ENCODE measurements at regions not wholly inside any gene's neighbourhood (a gene's known extent, or its start where the extent isn't known, plus 50 kb on each side); places are given as distances from the start of the nearest gene placed in this dataset.

GRCh38 chr2:13103778-13104493 lies 387.2 kb downstream of the TRIB2 start:
- DNase-seq: no peak
- intact Hi-C loops (cut with DNase I): no loop called here

DNA sequence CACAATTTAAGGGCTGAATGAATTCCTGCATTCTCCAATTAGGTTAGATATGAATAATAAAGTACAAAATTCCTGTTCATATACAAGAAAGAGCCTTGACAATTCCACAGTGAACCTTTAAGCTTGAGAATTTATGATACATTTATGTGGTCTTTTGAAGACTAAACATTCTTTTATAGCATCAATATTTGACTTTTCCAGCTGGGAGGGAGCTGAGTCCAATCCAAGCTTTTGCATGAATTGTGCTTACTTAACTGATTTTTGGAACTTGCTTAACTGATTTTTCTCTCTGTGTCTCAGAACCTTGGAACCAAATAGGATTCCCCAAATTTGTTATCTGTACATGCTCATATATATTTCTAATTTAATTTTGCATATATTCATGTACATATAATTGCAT lies 388.0 kb downstream of the TRIB2 start:
- ATAC-seq (ENCODE audit: poor library complexity) (no peak), DNase-seq (no peak)
- intact Hi-C loops (cut with DNase I): no loop called here

More at GRCh38 chr2:13103778-13104493, 387.2 kb downstream of the TRIB2 start:
- no peak for ATAC-seq (ENCODE audit: poor library complexity)

DNA sequence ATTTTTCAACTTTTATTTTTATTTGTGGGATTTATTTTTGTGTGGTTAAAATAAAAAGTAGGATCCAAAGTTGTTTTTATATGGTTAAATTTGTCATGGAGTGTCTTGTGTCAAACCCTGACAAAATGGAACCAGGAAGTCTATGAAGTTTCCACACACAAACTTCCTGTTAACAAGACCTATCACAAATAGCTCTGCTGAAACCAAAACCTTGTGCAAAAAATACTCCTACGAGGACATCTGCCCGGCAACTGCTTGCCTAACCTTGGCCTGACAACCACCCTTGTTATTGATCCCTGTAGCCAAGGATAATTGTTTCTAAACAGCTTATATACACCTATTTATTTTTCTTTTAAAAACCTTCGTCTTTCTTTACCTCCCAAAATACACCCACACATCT lies 389.6 kb downstream of the TRIB2 start:
- intact Hi-C loops (cut with DNase I): no loop called here
- ATAC-seq (ENCODE audit: poor library complexity) (no peak), DNase-seq (no peak)

DNA sequence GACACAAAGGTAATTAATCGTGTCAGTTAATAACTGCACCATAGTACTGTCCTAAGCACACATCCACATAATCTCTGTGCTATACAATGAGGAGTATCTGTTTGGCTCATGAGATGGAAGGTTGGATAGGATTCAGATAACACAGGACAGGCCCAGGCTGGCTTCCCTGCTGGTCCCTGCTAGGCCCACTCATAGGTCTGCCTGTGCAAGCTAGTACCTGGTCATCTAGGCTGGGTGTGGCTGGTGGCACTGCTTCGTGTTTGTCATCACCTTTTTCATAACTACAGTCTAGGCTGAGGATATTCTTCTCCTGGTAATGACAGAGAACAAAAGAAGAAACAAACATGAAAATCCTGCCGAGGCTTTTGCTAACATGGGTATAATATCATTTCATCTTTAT lies 392.8 kb downstream of the TRIB2 start:
- no peak for ATAC-seq (ENCODE audit: poor library complexity)
- intact Hi-C loops (cut with DNase I): no loop called here
- DNase-seq: no peak

DNA sequence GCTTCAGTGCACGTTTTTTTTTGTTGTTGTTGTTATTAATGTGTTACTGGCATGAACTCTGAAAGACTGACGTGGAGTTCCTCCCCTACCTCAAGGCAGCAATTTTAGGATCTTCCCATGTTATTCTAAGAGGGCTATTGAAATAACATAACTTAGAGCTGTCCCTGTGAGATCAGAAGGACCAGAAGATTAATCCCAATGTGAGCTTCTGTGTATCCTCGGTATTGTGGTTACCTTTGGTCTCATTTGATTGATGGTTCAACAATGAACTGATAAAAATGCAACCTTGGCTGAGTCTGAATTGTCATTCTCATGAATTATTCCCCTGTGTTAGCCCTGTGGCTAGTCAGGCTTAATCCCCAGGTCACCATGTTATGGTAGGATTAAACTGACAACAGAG lies 394.1 kb downstream of the TRIB2 start:
- DNase-seq: no peak
- no peak for ATAC-seq (ENCODE audit: poor library complexity)
- intact Hi-C loops (cut with DNase I): no loop called here

GRCh38 chr2:13113002-13113401 lies 396.3 kb downstream of the TRIB2 start:
- DNase-seq: no peak
- no peak for ATAC-seq (ENCODE audit: poor library complexity)
- intact Hi-C loops (cut with DNase I): no loop called here

GRCh38 chr2:13114391-13114790 lies 397.7 kb downstream of the TRIB2 start:
- peak; percentile 88 for ATAC-seq (ENCODE audit: poor library complexity)
- intact Hi-C loops (cut with DNase I): no loop called here
- DNase-seq: no peak

- DNase-seq: no peak
- intact Hi-C loops (cut with DNase I): no loop called here
- no peak for ATAC-seq (ENCODE audit: poor library complexity)
These were observed 398.9 kb downstream of the TRIB2 start for GRCh38 chr2:13115643-13116042.

DNA sequence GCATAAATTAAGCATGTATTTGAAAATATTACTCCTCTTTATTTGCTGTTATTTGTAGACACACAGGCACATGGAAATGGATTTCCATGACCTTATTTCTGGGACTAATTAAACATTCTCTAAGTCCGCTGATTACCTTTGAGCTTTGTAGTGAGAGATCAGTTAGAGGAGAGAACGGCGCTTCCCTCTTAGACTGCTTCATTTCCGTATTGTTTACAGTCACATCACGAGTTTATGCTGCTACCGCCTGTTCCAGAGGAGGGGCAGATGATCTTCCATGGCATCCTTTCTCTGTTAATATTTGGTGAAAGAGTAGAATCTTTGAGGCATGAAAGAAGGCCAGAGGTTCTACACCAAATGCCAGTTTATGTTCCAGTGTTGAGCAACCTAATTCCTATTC lies 404.4 kb downstream of the TRIB2 start:
- intact Hi-C loops (cut with DNase I): no loop called here
- no peak for DNase-seq
- no peak for ATAC-seq (ENCODE audit: poor library complexity)

DNA sequence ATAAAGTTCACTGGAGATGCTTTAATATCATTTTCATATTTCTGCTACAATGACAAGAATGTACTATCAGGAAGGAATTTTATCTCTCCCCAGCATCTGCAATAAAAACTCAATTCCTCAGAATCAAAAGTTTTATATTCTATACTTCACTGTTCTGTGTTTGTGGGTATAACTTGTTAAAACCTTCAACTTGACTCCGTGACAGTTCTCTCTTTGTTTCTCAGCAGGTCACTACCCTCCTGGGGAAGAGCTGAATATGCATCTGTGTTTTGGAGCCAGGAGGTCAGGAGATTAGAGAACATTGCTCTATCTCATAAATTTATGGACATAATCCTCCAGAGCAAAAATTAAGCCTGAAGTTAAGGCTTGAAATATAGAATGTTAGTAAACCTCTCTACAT lies 411.4 kb downstream of the TRIB2 start:
- intact Hi-C loops (cut with DNase I): no loop called here
- no peak for ATAC-seq (ENCODE audit: poor library complexity)
- DNase-seq: no peak

GRCh38 chr2:13135369-13135768 lies 418.6 kb downstream of the TRIB2 start:
- intact Hi-C loops (cut with DNase I): no loop called here
- no peak for DNase-seq
- no peak for ATAC-seq (ENCODE audit: poor library complexity)

DNA sequence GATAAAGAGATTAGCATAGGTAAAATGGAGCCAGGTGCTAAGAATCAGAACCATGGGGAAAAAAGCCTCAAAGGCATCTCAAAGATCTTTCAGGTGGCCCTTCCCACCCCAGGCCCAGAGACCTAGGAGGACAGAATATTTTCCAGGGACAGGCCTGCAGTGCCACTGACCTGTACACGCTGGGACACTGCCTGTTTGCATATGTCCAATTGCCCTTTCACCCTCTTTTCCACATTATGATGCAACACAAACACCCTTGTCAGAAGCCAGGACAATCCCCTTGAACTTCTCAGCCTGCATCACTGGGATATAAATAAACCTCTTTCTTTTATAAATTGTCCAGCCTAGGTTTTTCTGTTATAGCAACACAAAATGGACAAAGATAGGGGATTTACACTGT lies 419.1 kb downstream of the TRIB2 start:
- no peak for DNase-seq
- intact Hi-C loops (cut with DNase I): no loop called here
- ATAC-seq (ENCODE audit: poor library complexity): peak; percentile 63

DNA sequence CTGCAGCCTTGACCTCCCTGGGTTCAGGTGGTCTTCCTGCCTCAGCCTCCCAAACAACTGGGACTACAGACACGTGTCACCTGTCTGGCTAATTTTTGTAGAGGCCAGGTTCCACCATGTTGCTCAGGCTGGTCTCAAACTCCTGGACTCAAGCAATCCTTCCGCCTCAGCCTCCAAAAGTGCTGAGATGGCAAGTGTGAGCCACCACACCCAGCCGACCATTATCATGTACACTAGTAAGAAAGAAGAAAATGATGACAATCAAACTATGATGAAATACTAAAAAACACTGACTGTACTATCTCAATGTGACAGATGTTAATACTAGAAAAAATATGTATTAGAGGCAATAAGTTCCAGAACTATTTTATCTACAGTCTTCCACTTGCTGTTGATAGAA lies 420.9 kb downstream of the TRIB2 start:
- DNase-seq (no peak), ATAC-seq (ENCODE audit: poor library complexity) (no peak)
- intact Hi-C loops (cut with DNase I): no loop called here

DNA sequence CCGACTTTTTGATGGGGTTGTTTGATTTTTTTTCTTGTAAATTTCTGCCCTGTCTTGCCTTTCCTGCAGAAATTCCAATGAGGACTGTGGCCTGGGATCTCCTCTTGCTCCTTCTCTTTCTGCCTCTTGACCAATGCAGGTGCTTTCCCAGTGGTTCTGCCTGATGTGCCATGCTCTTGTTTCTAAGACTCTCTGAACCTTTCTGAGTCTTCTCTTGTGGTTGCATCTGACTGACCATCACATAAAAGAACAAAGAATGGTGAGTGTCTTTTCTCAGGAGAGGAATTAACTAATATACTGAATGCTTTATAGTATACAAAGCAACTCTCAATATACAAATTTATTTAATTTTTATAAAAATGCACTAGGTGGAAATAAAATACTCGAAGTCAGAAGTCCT lies 424.6 kb downstream of the TRIB2 start:
- no peak for DNase-seq
- intact Hi-C loops (cut with DNase I): no loop called here
- no peak for ATAC-seq (ENCODE audit: poor library complexity)

DNA sequence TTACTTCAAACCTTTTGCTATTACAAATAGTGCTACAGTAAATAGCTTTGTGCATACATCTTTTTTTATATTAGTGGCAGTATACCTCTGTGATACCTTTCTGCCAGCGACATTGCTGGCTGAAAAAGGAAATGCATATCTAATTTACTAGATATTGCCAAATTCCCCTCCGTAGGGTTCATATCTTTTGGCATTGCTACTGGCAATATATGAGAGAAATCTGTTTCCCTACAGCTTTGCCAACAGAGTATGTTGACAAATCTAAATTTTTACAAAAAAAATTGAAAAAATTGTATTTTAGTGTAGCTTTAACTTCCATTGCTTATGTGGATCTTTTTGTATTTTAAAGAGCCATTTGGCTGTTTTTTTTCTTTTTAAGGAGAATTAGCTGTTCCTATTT lies 426.7 kb downstream of the TRIB2 start:
- DNase-seq (no peak), ATAC-seq (ENCODE audit: poor library complexity) (no peak)
- intact Hi-C loops (cut with DNase I): no loop called here

DNA sequence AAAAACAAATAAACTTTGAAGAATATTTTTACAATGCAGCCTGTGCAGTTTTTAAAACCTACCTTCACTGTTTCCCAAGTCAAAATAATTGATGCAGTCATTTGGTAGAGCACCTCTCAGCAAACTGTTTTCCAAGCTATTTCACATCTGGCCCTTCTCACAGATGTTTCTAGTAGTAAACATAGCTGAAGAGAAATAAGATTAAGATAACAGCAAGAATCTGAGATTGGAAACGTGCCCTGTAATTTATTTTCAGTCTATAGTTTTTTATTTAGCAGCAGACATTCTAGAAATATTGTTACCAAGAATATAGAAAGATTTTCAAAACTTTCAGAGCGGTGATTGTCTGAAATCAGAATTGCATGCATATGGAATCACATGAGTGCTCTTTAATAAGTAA lies 440.2 kb downstream of the TRIB2 start:
- no peak for DNase-seq

GRCh38 chr2:13158466-13158865 lies 441.7 kb downstream of the TRIB2 start:
- ATAC-seq (ENCODE audit: poor library complexity) (no peak), DNase-seq (no peak)
- intact Hi-C loops (cut with DNase I): no loop called here

More for the DNA sequence above, 440.2 kb downstream of the TRIB2 start:
- intact Hi-C loops (cut with DNase I): no loop called here
- no peak for ATAC-seq (ENCODE audit: poor library complexity)

DNA sequence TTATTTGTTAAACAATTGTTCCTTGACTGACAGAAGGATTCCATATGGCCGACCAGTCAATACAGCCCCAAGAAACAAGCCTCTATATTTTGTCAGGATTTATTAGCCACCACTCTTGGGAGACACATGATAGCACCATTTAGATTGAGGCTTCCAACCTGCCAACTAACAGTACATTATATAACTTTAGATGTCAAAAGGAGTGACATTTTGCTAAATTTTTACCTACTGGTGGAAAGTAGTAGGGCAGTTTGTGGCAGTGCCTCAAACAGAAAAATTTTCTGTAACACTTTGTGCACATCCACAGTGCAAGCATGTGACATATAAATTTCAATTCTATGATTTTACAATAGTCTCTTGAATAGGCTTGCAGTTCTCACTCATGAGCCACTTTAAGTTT lies 464.0 kb downstream of the TRIB2 start:
- ATAC-seq (ENCODE audit: poor library complexity) (no peak), DNase-seq (no peak)
- intact Hi-C loops (cut with DNase I): no loop called here

- no peak for ATAC-seq (ENCODE audit: poor library complexity)
- no peak for DNase-seq
- intact Hi-C loops (cut with DNase I): no loop called here
These were observed 476.3 kb downstream of the TRIB2 start for GRCh38 chr2:13193075-13193474.

- ATAC-seq (ENCODE audit: poor library complexity) (no peak), DNase-seq (no peak)
- intact Hi-C loops (cut with DNase I): no loop called here
These were observed 477.2 kb downstream of the TRIB2 start for GRCh38 chr2:13193900-13194299.

GRCh38 chr2:13195270-13195669 lies 478.5 kb downstream of the TRIB2 start:
- intact Hi-C loops (cut with DNase I): no loop called here
- ATAC-seq (ENCODE audit: poor library complexity) (no peak), DNase-seq (no peak)
